ENCODE measurements at regions not wholly inside any gene's neighbourhood (a gene's known extent, or its start where the extent isn't known, plus 50 kb on each side); places are given as distances from the start of the nearest gene placed in this dataset.

- Histone ChIP-seq H3K27me3 (no peaks in the 10 kb centered on the region), H3K4me3 (no peak overlapping the region), H3K36me3 (no peaks in the 10 kb centered on the region), H3K4me1 (peaks cover 12 to 15% of the 10 kb centered on the region in 2 donors), H3K9me3 (no peaks in the 10 kb centered on the region), H3K27ac (no peak overlapping the region)
- ATAC-seq (no peak), DNase-seq (no peak)
- TF ChIP-seq POLR2A (IDR thresholded peaks at IDR 0.05) (no peak), CTCF (IDR thresholded peaks at IDR 0.05 in 4 of 5, conservative IDR thresholded peaks at IDR 0.05 in 1 of 5) (no peak)
- in situ Hi-C loops (cut with MboI; ENCODE audit: low sequenced_read_pairs in 4 of 4), result no loop called here
- intact Hi-C loops (cut with DNase I; ENCODE audit: low total_unique reads), result no loop called here
Measured at GRCh38 chr6:37093728-37094069, 76.3 kb upstream of the PIM1 start.

- H3K27me3 ChIP-seq, result no peaks in the 10 kb centered on the region
- H3K4me3 ChIP-seq, result no peak overlapping the region
- intact Hi-C loops (cut with DNase I; ENCODE audit: low total_unique reads) (no loop called here), in situ Hi-C loops (cut with MboI; ENCODE audit: low sequenced_read_pairs in 4 of 4) (loop anchor here in 1 of 4 donors (5.0 kb wide), 1 partner anchor 34 kb away; no protein-coding TSS in a partner anchor)
- DNase-seq, result peak in 1 of 2 donors; percentile 41
- H3K27ac ChIP-seq, result peak overlapping the region; percentile 65 to 78 (median 73)
- TF ChIP-seq POLR2A (IDR thresholded peaks at IDR 0.05), result no peak
- no peak for TF ChIP-seq CTCF (IDR thresholded peaks at IDR 0.05 in 4 of 5, conservative IDR thresholded peaks at IDR 0.05 in 1 of 5)
- ATAC-seq, result peak; percentile 27 to 71
- peaks cover 12 to 25% of the 10 kb centered on the region in 2 donors for H3K4me1 ChIP-seq
- H3K36me3 ChIP-seq, result no peaks in the 10 kb centered on the region
- H3K9me3 ChIP-seq, result no peaks in the 10 kb centered on the region
Measured at GRCh38 chr6:37095997-37096396, 74.0 kb upstream of the PIM1 start.

GRCh38 chr6:37097335-37097734 lies 72.6 kb upstream of the PIM1 start:
- no peak overlapping the region for H3K27ac ChIP-seq
- no peaks in the 10 kb centered on the region for H3K9me3 ChIP-seq
- intact Hi-C loops (cut with DNase I; ENCODE audit: low total_unique reads), result no loop called here
- no peak for DNase-seq
- no peak for ATAC-seq
- peaks cover 21 to 34% of the 10 kb centered on the region in 2 donors for H3K4me1 ChIP-seq
- in situ Hi-C loops (cut with MboI; ENCODE audit: low sequenced_read_pairs in 4 of 4), result loop anchor here in 1 of 4 donors (5.0 kb wide), 1 partner anchor 35 kb away; no protein-coding TSS in a partner anchor
- TF ChIP-seq CTCF (IDR thresholded peaks at IDR 0.05 in 4 of 5, conservative IDR thresholded peaks at IDR 0.05 in 1 of 5) (no peak), POLR2A (IDR thresholded peaks at IDR 0.05) (no peak)
- H3K27me3 ChIP-seq, result no peaks in the 10 kb centered on the region
- no peaks in the 10 kb centered on the region for H3K36me3 ChIP-seq
- no peak overlapping the region for H3K4me3 ChIP-seq

- in situ Hi-C loops (cut with MboI; ENCODE audit: low sequenced_read_pairs in 4 of 4) (loop anchor here in 1 of 4 donors (5.0 kb wide), 1 partner anchor 37 kb away; no protein-coding TSS in a partner anchor), intact Hi-C loops (cut with DNase I; ENCODE audit: low total_unique reads) (no loop called here)
- peaks cover 38 to 50% of the 10 kb centered on the region in 2 donors for H3K4me1 ChIP-seq
- TF ChIP-seq CTCF (IDR thresholded peaks at IDR 0.05 in 4 of 5, conservative IDR thresholded peaks at IDR 0.05 in 1 of 5) (no peak), POLR2A (IDR thresholded peaks at IDR 0.05) (no peak)
- no peaks in the 10 kb centered on the region for H3K27me3 ChIP-seq
- ATAC-seq (peak; percentile 9 to 22), DNase-seq (peak; percentile 61 to 72)
- H3K36me3 ChIP-seq, result no peaks in the 10 kb centered on the region
- peak overlapping the region; percentile 86 to 95 (median 90) for H3K27ac ChIP-seq
- H3K4me3 ChIP-seq, result no peak overlapping the region
- no peaks in the 10 kb centered on the region for H3K9me3 ChIP-seq
Measured at GRCh38 chr6:37099442-37099841, 70.5 kb upstream of the PIM1 start.

GRCh38 chr6:37100745-37101144 lies 69.2 kb upstream of the PIM1 start:
- intact Hi-C loops (cut with DNase I; ENCODE audit: low total_unique reads), result no loop called here
- TF ChIP-seq CTCF (IDR thresholded peaks at IDR 0.05 in 4 of 5, conservative IDR thresholded peaks at IDR 0.05 in 1 of 5) (no peak), POLR2A (IDR thresholded peaks at IDR 0.05) (no peak)
- H3K4me1 ChIP-seq, result peaks cover 35 to 49% of the 10 kb centered on the region in 2 donors
- no peak overlapping the region for H3K4me3 ChIP-seq
- no peak for DNase-seq
- in situ Hi-C loops (cut with MboI; ENCODE audit: low sequenced_read_pairs in 4 of 4), result no loop called here
- H3K36me3 ChIP-seq, result no peaks in the 10 kb centered on the region
- peak overlapping the region; percentile 86 to 95 (median 90) for H3K27ac ChIP-seq
- no peak for ATAC-seq
- H3K9me3 ChIP-seq, result no peaks in the 10 kb centered on the region
- no peaks in the 10 kb centered on the region for H3K27me3 ChIP-seq
